Liver (tissue), 3 donors: ENCODE measurements at regions not wholly inside any gene's neighbourhood (a gene's known extent, or its start where the extent isn't known, plus 50 kb on each side); places are given as distances from the start of the nearest gene placed in this dataset.

Experiments used
- GABPA ChIP-seq, 2 donors: IDR thresholded peaks in 1 of 2; conservative IDR thresholded peaks in 1 of 2; 2 replicates each; pipeline ENCODE4 v1.6.1; 2016; ENCODE audit warnings: antibody characterized with exemption in 2 of 2, mild to moderate bottlenecking in 1 of 2, moderate library complexity in 1 of 2
- JUND ChIP-seq, 2 donors: IDR thresholded peaks; 2 replicates each; pipeline ENCODE4 v1.6.1; 2016; ENCODE audit warnings: antibody characterized with exemption in 2 of 2
- MAX ChIP-seq: IDR thresholded peaks from 2 replicates; pipeline ENCODE4 v1.6.1; 2016; ENCODE audit warnings: antibody characterized with exemption
- TAF1 ChIP-seq: conservative IDR thresholded peaks from 2 replicates; pipeline ENCODE4 v1.6.1; 2016; ENCODE audit warnings: antibody characterized with exemption, mild to moderate bottlenecking
- YY1 ChIP-seq: IDR thresholded peaks from 2 replicates; pipeline ENCODE4 v1.6.1; 2016; ENCODE audit warnings: antibody characterized with exemption, mild to moderate bottlenecking
- TF ChIP-seq, protein P1 (sequence below): fragments of 150-350 bp; IDR thresholded peaks from 2 replicates; pipeline ENCODE4 v1.5.1; 2017; ENCODE audit warnings: improper control_type of control experiment, low read depth, low read length; ENCODE audit not compliant: missing input control
- TF ChIP-seq, protein P2 (sequence below): IDR thresholded peaks from 2 replicates; pipeline ENCODE4 v1.6.1; 2016; ENCODE audit warnings: antibody characterized with exemption
- TF ChIP-seq, protein P3 (sequence below): IDR thresholded peaks from 2 replicates; pipeline ENCODE4 v1.6.1; 2016; ENCODE audit warnings: antibody characterized with exemption, mild to moderate bottlenecking
- donor health status: healthy.
- donor health status: healthy.

- TF ChIP-seq, protein P1, sequence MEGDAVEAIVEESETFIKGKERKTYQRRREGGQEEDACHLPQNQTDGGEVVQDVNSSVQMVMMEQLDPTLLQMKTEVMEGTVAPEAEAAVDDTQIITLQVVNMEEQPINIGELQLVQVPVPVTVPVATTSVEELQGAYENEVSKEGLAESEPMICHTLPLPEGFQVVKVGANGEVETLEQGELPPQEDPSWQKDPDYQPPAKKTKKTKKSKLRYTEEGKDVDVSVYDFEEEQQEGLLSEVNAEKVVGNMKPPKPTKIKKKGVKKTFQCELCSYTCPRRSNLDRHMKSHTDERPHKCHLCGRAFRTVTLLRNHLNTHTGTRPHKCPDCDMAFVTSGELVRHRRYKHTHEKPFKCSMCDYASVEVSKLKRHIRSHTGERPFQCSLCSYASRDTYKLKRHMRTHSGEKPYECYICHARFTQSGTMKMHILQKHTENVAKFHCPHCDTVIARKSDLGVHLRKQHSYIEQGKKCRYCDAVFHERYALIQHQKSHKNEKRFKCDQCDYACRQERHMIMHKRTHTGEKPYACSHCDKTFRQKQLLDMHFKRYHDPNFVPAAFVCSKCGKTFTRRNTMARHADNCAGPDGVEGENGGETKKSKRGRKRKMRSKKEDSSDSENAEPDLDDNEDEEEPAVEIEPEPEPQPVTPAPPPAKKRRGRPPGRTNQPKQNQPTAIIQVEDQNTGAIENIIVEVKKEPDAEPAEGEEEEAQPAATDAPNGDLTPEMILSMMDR = no peak
- no peak for TF ChIP-seq MAX
- TF ChIP-seq GABPA (IDR thresholded peaks at IDR 0.05 in 1 of 2, conservative IDR thresholded peaks at IDR 0.05 in 1 of 2) = no peak
- TF ChIP-seq, protein P2, sequence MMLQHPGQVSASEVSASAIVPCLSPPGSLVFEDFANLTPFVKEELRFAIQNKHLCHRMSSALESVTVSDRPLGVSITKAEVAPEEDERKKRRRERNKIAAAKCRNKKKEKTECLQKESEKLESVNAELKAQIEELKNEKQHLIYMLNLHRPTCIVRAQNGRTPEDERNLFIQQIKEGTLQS = no peak
- no peak for TF ChIP-seq TAF1
- no peak for TF ChIP-seq JUND (IDR thresholded peaks at IDR 0.05)
- no peak for TF ChIP-seq YY1
- TF ChIP-seq, protein P3, sequence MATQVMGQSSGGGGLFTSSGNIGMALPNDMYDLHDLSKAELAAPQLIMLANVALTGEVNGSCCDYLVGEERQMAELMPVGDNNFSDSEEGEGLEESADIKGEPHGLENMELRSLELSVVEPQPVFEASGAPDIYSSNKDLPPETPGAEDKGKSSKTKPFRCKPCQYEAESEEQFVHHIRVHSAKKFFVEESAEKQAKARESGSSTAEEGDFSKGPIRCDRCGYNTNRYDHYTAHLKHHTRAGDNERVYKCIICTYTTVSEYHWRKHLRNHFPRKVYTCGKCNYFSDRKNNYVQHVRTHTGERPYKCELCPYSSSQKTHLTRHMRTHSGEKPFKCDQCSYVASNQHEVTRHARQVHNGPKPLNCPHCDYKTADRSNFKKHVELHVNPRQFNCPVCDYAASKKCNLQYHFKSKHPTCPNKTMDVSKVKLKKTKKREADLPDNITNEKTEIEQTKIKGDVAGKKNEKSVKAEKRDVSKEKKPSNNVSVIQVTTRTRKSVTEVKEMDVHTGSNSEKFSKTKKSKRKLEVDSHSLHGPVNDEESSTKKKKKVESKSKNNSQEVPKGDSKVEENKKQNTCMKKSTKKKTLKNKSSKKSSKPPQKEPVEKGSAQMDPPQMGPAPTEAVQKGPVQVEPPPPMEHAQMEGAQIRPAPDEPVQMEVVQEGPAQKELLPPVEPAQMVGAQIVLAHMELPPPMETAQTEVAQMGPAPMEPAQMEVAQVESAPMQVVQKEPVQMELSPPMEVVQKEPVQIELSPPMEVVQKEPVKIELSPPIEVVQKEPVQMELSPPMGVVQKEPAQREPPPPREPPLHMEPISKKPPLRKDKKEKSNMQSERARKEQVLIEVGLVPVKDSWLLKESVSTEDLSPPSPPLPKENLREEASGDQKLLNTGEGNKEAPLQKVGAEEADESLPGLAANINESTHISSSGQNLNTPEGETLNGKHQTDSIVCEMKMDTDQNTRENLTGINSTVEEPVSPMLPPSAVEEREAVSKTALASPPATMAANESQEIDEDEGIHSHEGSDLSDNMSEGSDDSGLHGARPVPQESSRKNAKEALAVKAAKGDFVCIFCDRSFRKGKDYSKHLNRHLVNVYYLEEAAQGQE = no peak
These were observed 304.3 kb upstream of the ARRDC3 start for GRCh38 chr5:91687430-91687829.
